ENCODE measurements at regions not wholly inside any gene's neighbourhood (a gene's known extent, or its start where the extent isn't known, plus 50 kb on each side); places are given as distances from the start of the nearest gene placed in this dataset.

DNA sequence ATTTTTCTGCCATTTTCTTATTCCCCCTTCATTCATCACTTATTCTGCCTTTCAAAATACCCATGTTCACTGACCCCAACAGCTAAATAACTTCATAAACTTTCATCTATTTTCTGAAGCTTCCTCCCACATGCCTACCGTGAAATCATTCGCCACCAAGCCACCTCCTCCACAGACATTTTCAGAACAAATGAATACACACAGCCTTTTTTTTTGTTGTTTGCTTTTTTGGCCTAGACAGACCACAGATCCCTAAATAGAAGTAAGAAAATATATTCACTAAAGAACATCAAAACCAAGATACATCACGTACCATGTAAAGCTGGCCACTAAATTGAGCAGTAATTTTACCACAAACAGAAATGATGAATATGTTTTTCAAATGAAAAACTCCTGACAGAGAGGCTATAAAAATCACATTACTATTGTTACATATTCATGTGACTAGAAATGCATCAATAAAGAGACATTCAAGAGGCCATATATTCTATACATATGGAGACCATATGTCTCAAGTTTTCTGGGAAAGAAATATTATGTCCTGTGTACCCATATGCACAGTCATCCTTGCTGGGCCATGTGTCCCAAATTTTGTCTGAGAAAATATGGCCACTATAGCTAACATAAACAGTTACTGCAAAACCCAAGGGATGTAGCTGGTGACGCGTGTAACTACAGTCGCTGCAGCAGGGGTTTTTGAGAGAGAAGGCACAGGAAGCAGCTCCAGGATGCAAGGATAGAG lies 200.3 kb downstream of the FBXO15 start:
- DNase-seq (ENCODE audit: low read depth, low spot score) (no peak), ATAC-seq (no peak)
- Histone ChIP-seq H3K4me2 (ENCODE audit: low read length) (no peak overlapping the region), H3K36me3 (ENCODE audit: control insufficient read depth in 1 of 2, insufficient read depth in 2 of 2, low read length in 2 of 2) (no peaks in the 10 kb centered on the region), H3K4me3 (replicated peaks in 1 of 2; ENCODE audit: low read depth in 1 of 2, low read length in 2 of 2) (no peak overlapping the region), H3K4me1 (ENCODE audit: control insufficient read depth in 1 of 2, insufficient read depth in 2 of 2, low read length in 2 of 2) (no peaks in the 10 kb centered on the region), H3K9me2 (ENCODE audit: insufficient read depth) (no peaks in the 10 kb centered on the region), H3K9me3 (ENCODE audit: control insufficient read depth in 1 of 2, insufficient read depth in 1 of 2, low read depth in 1 of 2, low read length in 2 of 2) (peaks cover 3 to 10% of the 10 kb centered on the region in 2 experiments; a peak in 2 of 4 replicates), H3K27ac (ENCODE audit: low read depth, low read length) (no peak overlapping the region), H3K79me2 (ENCODE audit: insufficient read depth, low read length) (no peaks in the 10 kb centered on the region), H4K20me1 (ENCODE audit: insufficient read depth) (no peaks in the 10 kb centered on the region), H3K9ac (ENCODE audit: low read length) (no peak overlapping the region), H3K27me3 (ENCODE audit: insufficient read depth, low read length) (no peaks in the 10 kb centered on the region), H2AFZ (ENCODE audit: low read depth, low read length, poor library complexity, severe bottlenecking) (no peak overlapping the region)
- CTCF ChIA-PET: no interaction called here
- POLR2A ChIA-PET: no interaction called here
- RAD21 ChIA-PET (ENCODE audit: low non-redundant PET in 1 of 2, low total read pairs in 2 of 2, uncharacterized antibody in 2 of 2, unreplicated experiment in 2 of 2): no interaction called here
- no peak for TF ChIP-seq SP1 (IDR thresholded peaks at IDR 0.05; ENCODE audit: low read depth)
- intact Hi-C loops (cut with micrococcal nuclease): no loop called here
- no TSS peak for BruUV-seq (replicated peaks)

DNA sequence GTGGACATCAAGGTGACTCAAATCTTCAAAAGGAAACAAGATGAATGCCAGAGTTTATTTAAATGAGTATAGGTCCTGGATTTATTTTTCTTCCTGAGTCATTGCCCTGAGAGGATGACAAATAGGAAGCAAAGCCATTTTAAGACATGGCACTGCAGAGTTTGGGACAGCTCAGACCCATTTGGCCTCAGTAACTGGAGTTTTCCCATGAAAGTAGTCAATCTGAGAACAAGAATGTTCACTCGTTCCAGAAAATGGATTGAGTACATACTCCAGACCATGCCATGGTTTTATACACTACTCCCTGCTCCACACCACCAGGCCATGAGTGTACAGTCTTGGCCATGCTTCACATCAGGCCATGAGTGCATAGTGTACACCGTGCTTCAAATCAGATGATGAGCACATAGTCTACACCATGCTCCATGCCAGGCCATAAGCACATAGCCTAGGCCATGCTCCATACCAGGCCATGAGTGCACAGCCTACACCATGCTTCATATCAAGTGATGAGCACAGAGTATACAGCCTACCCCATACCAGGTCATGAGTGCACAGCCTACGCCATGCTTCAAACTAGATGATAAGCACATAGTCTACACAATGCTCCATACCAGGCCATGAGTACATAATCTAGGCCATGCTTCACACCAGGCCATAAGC lies 202.4 kb downstream of the FBXO15 start:
- H3K36me3 ChIP-seq (ENCODE audit: control insufficient read depth in 1 of 2, insufficient read depth in 2 of 2, low read length in 2 of 2): no peaks in the 10 kb centered on the region
- ChIA-PET POLR2A (no interaction called here), RAD21 (ENCODE audit: low non-redundant PET in 1 of 2, low total read pairs in 2 of 2, uncharacterized antibody in 2 of 2, unreplicated experiment in 2 of 2) (no interaction called here), CTCF (no interaction called here)
- no peaks in the 10 kb centered on the region for H3K4me1 ChIP-seq (ENCODE audit: control insufficient read depth in 1 of 2, insufficient read depth in 2 of 2, low read length in 2 of 2)
- DNase-seq (ENCODE audit: low read depth, low spot score) (no peak), ATAC-seq (no peak)
- H3K4me3 ChIP-seq (replicated peaks in 1 of 2; ENCODE audit: low read depth in 1 of 2, low read length in 2 of 2): no peak overlapping the region
- no peaks in the 10 kb centered on the region for H4K20me1 ChIP-seq (ENCODE audit: insufficient read depth)
- no peak overlapping the region for H3K27ac ChIP-seq (ENCODE audit: low read depth, low read length)
- no peaks in the 10 kb centered on the region for H3K79me2 ChIP-seq (ENCODE audit: insufficient read depth, low read length)
- no peaks in the 10 kb centered on the region for H3K27me3 ChIP-seq (ENCODE audit: insufficient read depth, low read length)
- peaks cover 3 to 10% of the 10 kb centered on the region in 2 experiments; a peak in 2 of 4 replicates for H3K9me3 ChIP-seq (ENCODE audit: control insufficient read depth in 1 of 2, insufficient read depth in 1 of 2, low read depth in 1 of 2, low read length in 2 of 2)
- H3K9ac ChIP-seq (ENCODE audit: low read length): no peak overlapping the region
- no peaks in the 10 kb centered on the region for H3K9me2 ChIP-seq (ENCODE audit: insufficient read depth)
- H2AFZ ChIP-seq (ENCODE audit: low read depth, low read length, poor library complexity, severe bottlenecking): no peak overlapping the region
- no peak overlapping the region for H3K4me2 ChIP-seq (ENCODE audit: low read length)
- intact Hi-C loops (cut with micrococcal nuclease): no loop called here
- BruUV-seq (replicated peaks): no TSS peak
- TF ChIP-seq RAD21 (IDR thresholded peaks at IDR 0.05; ENCODE audit: low read depth) (no peak), SRF (IDR thresholded peaks at IDR 0.05; ENCODE audit: low read depth) (no peak), ZFX (IDR thresholded peaks at IDR 0.05) (no peak), EZH2phosphoT487 (IDR thresholded peaks at IDR 0.05; ENCODE audit: borderline replicate concordance) (no peak), ZNF274 (IDR thresholded peaks at IDR 0.05; ENCODE audit: low read depth, low read length) (no peak), EGR1 (IDR thresholded peaks at IDR 0.05; ENCODE audit: low read depth) (no peak), SP1 (IDR thresholded peaks at IDR 0.05; ENCODE audit: low read depth) (no peak), YY1 (IDR thresholded peaks at IDR 0.05; ENCODE audit: extremely low read depth, insufficient replicate concordance, low read depth, low read length) (no peak), POLR2AphosphoS5 (IDR thresholded peaks at IDR 0.05; ENCODE audit: low read depth, low read length) (no peak), POLR2A (IDR thresholded peaks at IDR 0.05; ENCODE audit: borderline replicate concordance, extremely low read depth, insufficient read depth, insufficient read length) (no peak), CEBPB (IDR thresholded peaks at IDR 0.05; ENCODE audit: low read depth) (no peak)
- TF ChIP-seq, protein P1, sequence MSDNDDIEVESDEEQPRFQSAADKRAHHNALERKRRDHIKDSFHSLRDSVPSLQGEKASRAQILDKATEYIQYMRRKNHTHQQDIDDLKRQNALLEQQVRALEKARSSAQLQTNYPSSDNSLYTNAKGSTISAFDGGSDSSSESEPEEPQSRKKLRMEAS (IDR thresholded peaks at IDR 0.05): no peak
- TF ChIP-seq, protein P2, sequence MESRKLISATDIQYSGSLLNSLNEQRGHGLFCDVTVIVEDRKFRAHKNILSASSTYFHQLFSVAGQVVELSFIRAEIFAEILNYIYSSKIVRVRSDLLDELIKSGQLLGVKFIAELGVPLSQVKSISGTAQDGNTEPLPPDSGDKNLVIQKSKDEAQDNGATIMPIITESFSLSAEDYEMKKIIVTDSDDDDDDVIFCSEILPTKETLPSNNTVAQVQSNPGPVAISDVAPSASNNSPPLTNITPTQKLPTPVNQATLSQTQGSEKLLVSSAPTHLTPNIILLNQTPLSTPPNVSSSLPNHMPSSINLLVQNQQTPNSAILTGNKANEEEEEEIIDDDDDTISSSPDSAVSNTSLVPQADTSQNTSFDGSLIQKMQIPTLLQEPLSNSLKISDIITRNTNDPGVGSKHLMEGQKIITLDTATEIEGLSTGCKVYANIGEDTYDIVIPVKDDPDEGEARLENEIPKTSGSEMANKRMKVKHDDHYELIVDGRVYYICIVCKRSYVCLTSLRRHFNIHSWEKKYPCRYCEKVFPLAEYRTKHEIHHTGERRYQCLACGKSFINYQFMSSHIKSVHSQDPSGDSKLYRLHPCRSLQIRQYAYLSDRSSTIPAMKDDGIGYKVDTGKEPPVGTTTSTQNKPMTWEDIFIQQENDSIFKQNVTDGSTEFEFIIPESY (IDR thresholded peaks at IDR 0.05; ENCODE audit: extremely low read depth, insufficient replicate concordance, low read length): no peak
- TF ChIP-seq, protein P3, sequence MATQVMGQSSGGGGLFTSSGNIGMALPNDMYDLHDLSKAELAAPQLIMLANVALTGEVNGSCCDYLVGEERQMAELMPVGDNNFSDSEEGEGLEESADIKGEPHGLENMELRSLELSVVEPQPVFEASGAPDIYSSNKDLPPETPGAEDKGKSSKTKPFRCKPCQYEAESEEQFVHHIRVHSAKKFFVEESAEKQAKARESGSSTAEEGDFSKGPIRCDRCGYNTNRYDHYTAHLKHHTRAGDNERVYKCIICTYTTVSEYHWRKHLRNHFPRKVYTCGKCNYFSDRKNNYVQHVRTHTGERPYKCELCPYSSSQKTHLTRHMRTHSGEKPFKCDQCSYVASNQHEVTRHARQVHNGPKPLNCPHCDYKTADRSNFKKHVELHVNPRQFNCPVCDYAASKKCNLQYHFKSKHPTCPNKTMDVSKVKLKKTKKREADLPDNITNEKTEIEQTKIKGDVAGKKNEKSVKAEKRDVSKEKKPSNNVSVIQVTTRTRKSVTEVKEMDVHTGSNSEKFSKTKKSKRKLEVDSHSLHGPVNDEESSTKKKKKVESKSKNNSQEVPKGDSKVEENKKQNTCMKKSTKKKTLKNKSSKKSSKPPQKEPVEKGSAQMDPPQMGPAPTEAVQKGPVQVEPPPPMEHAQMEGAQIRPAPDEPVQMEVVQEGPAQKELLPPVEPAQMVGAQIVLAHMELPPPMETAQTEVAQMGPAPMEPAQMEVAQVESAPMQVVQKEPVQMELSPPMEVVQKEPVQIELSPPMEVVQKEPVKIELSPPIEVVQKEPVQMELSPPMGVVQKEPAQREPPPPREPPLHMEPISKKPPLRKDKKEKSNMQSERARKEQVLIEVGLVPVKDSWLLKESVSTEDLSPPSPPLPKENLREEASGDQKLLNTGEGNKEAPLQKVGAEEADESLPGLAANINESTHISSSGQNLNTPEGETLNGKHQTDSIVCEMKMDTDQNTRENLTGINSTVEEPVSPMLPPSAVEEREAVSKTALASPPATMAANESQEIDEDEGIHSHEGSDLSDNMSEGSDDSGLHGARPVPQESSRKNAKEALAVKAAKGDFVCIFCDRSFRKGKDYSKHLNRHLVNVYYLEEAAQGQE (IDR thresholded peaks at IDR 0.05; ENCODE audit: low read depth): no peak
